ENCODE measurements at regions not wholly inside any gene's neighbourhood (a gene's known extent, or its start where the extent isn't known, plus 50 kb on each side); places are given as distances from the start of the nearest gene placed in this dataset.
"Not testable (repeated sequence)": the region's sequence is repeated elsewhere in the genome, so short reads cannot be mapped to it uniquely, and the experiment has no call there.

DNA sequence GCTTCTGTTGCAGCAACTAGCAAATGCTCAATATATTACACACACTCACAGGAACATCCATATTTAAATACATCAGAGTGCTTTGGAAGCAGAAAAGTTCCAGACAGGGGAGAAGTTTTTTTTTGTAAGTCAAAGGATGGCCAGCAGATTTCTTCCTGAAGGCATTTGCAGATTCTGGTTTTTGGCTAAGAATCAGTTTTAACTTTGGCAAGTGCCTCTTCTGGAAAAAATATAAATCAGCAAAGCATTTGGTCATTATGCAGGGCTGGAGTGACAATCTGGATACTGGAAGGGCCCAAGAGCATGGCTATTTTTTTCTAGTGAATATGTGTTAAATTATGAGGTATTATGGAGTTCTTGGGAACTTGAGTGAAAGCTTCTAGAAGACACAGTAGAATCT lies 495.3 kb upstream of the ARPP21 start:
- no peaks in the 10 kb centered on the region for H3K27me3 Mint-ChIP-seq
- H3K4me3 Mint-ChIP-seq = no peak overlapping the region
- H3K9me3 Mint-ChIP-seq = peaks cover 4% of the 10 kb centered on the region
- no peak for DNase-seq (ENCODE audit: extremely low spot score, unreplicated experiment)
- H3K27ac Mint-ChIP-seq = no peak overlapping the region
- H3K4me1 Mint-ChIP-seq (ENCODE audit: unreplicated experiment) = no peaks in the 10 kb centered on the region
- no peak for TF ChIP-seq CTCF (conservative IDR thresholded peaks at IDR 0.05)
- H3K36me3 Mint-ChIP-seq = no peaks in the 10 kb centered on the region

- not testable (repeated sequence) for H3K27ac Mint-ChIP-seq; H3K4me1 Mint-ChIP-seq (ENCODE audit: unreplicated experiment); H3K9me3 Mint-ChIP-seq; H3K27me3 Mint-ChIP-seq; H3K4me3 Mint-ChIP-seq; DNase-seq (ENCODE audit: extremely low spot score, unreplicated experiment); H3K36me3 Mint-ChIP-seq
Measured at GRCh38 chr3:35146256-35147035, 492.9 kb upstream of the ARPP21 start.

DNA sequence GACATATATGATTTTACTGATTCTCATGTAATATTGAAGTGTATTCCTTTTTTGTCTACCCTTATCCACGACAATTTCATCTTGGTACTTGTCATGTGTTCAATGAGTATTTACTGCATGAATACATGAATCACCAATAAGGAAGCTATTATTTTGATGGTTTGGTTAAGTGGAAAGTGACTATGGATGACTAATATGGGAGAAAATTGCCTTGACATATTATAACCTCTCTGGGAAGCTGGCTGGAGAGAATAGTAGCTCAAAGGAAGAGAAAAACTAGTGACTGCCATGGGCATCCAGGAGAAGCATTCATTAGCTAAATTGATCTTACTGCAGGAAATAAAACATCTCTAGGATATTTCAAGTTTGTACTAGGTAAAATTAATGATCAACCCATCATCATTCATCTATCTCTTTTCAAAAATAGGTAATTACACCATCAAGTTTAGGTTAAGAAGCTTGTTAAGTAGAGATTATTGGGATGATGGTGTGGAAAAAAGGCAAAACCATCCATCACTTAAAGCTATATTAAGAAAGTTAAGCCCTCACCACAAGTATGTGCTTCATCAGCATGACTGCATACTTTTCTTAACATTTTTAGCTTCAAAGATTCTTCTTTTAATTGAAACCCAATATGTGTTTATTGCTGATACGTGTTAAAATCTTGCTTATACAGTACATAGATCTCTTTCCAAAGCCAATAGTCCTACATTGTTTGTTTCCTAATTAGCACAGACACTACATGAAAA lies 455.2 kb upstream of the ARPP21 start:
- Mint-ChIP-seq H3K4me1 (ENCODE audit: unreplicated experiment) (no peaks in the 10 kb centered on the region), H3K27ac (no peak overlapping the region), H3K36me3 (no peaks in the 10 kb centered on the region), H3K4me3 (no peak overlapping the region), H3K27me3 (no peaks in the 10 kb centered on the region), H3K9me3 (no peaks in the 10 kb centered on the region)
- no peak for DNase-seq (ENCODE audit: extremely low spot score, unreplicated experiment)
- no peak for TF ChIP-seq CTCF (conservative IDR thresholded peaks at IDR 0.05)

GRCh38 chr3:35184775-35185174 lies 454.6 kb upstream of the ARPP21 start:
- Mint-ChIP-seq H3K4me3 (no peak overlapping the region), H3K36me3 (no peaks in the 10 kb centered on the region), H3K27me3 (no peaks in the 10 kb centered on the region), H3K4me1 (ENCODE audit: unreplicated experiment) (no peaks in the 10 kb centered on the region), H3K27ac (no peak overlapping the region), H3K9me3 (no peaks in the 10 kb centered on the region)
- no peak for DNase-seq (ENCODE audit: extremely low spot score, unreplicated experiment)
- no peak for TF ChIP-seq CTCF (conservative IDR thresholded peaks at IDR 0.05)

- Mint-ChIP-seq H3K4me1 (ENCODE audit: unreplicated experiment) (no peaks in the 10 kb centered on the region), H3K27me3 (no peaks in the 10 kb centered on the region), H3K36me3 (no peaks in the 10 kb centered on the region), H3K9me3 (no peaks in the 10 kb centered on the region), H3K27ac (no peak overlapping the region), H3K4me3 (no peak overlapping the region)
- no peak for DNase-seq (ENCODE audit: extremely low spot score, unreplicated experiment)
- no peak for TF ChIP-seq CTCF (conservative IDR thresholded peaks at IDR 0.05)
Measured at GRCh38 chr3:35187908-35188307, 451.4 kb upstream of the ARPP21 start.

- Mint-ChIP-seq H3K4me1 (ENCODE audit: unreplicated experiment) (no peaks in the 10 kb centered on the region), H3K36me3 (no peaks in the 10 kb centered on the region), H3K9me3 (no peaks in the 10 kb centered on the region), H3K4me3 (no peak overlapping the region), H3K27ac (no peak overlapping the region), H3K27me3 (no peaks in the 10 kb centered on the region)
- DNase-seq (ENCODE audit: extremely low spot score, unreplicated experiment) = no peak
- TF ChIP-seq CTCF (conservative IDR thresholded peaks at IDR 0.05) = no peak
Measured at GRCh38 chr3:35194666-35195065, 444.7 kb upstream of the ARPP21 start.

All from type B pancreatic cell (in vitro differentiated cells).